ENCODE measurements at regions not wholly inside any gene's neighbourhood (a gene's known extent, or its start where the extent isn't known, plus 50 kb on each side); places are given as distances from the start of the nearest gene placed in this dataset.

DNA sequence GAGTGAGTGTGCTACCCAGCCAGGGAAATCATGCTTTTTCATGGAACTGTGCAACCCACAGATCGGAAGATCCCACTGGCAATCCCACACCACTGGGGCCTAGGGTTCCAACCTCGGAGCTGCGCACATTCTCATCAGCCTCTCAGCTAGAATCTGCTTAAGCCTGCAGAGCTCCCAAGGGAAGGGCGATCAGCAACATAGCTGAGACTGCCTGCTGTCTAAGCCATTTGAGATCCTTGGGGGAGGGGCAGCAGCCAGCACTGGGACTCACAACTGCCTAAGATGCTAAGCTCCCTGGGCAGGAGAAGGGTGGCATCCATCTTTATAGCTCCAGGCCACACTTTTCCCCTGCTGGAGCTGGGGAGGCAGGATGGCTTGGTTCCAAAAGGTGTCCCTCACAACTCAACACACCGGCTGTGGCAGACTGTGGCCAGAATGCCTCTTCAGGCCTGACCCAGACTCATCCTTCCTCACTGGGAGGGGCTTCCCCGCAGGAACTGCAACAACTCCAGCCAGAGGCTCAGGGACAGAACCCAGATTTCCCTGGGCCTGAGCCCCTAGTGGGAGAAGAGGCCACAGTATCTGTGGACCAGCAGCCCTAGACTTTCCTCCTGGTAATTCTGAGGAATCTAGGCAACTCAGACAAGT is 1133.3 kb upstream of the PIK3C3 start:
- TF ChIP-seq, protein P1, sequence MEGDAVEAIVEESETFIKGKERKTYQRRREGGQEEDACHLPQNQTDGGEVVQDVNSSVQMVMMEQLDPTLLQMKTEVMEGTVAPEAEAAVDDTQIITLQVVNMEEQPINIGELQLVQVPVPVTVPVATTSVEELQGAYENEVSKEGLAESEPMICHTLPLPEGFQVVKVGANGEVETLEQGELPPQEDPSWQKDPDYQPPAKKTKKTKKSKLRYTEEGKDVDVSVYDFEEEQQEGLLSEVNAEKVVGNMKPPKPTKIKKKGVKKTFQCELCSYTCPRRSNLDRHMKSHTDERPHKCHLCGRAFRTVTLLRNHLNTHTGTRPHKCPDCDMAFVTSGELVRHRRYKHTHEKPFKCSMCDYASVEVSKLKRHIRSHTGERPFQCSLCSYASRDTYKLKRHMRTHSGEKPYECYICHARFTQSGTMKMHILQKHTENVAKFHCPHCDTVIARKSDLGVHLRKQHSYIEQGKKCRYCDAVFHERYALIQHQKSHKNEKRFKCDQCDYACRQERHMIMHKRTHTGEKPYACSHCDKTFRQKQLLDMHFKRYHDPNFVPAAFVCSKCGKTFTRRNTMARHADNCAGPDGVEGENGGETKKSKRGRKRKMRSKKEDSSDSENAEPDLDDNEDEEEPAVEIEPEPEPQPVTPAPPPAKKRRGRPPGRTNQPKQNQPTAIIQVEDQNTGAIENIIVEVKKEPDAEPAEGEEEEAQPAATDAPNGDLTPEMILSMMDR (IDR thresholded peaks at IDR 0.05 in 2 of 3, conservative IDR thresholded peaks at IDR 0.05 in 1 of 3; ENCODE audit: control insufficient read depth in 2 of 3, extremely low read depth in 1 of 3, insufficient read depth in 1 of 3, low read depth in 3 of 3, low read length in 3 of 3): no peak
- no peak for TF ChIP-seq SIX5 (IDR thresholded peaks at IDR 0.05; ENCODE audit: low read depth, low read length, severe bottlenecking)

All from GM12878 (cell line).